A673 (cell line): ENCODE measurements at regions not wholly inside any gene's neighbourhood (a gene's known extent, or its start where the extent isn't known, plus 50 kb on each side); places are given as distances from the start of the nearest gene placed in this dataset.

Experiments used
- BruUV-seq: library from RNA; stranded (reverse); fragments of 400-500 nt; replicated peaks from 2 replicates; lab custom pipeline; 2021; lab: Mats Ljungman, UMichigan
- CTCF ChIA-PET: fragments of 300-600 bp; sonication (Branson Sonifier 250); formaldehyde crosslinking; loops from one replicate; lab custom pipeline; 2022; ENCODE audit warnings: antibody characterized with exemption; lab: Charles Lee
- POLR2A ChIA-PET: fragments of 300-600 bp; sonication (Branson Sonifier 250); formaldehyde crosslinking; loops from one replicate; lab custom pipeline; 2022; ENCODE audit warnings: antibody characterized with exemption; ENCODE audit not compliant: low non-redundant PET; lab: Charles Lee
- DNase-seq: peaks from one replicate; pipeline ENCODE4 v3.0.0-alpha.2; 2015; ENCODE audit warnings: low spot score
- H3K27ac ChIP-seq: fragments of 200-600 bp; sonication (generic); 2 replicates; pipeline ENCODE4 v1.5.1; 2016; ENCODE audit warnings: mixed run types, low read depth, mild to moderate bottlenecking, mixed read lengths, antibody characterized with exemption, low read length; ENCODE audit not compliant: poor library complexity, severe bottlenecking
- H3K27me3 ChIP-seq: fragments of 200-600 bp; sonication (generic); replicated peaks from 2 replicates; pipeline ENCODE4 v1.6.1; 2017; ENCODE audit warnings: mixed run types, low read depth, mild to moderate bottlenecking, mixed read lengths, antibody characterized with exemption, low read length; ENCODE audit not compliant: insufficient read depth, poor library complexity
- H3K36me3 ChIP-seq: fragments of 200-600 bp; sonication (generic); 2 replicates; pipeline ENCODE4 v1.6.1; 2016; ENCODE audit warnings: mixed run types, mild to moderate bottlenecking, mixed read lengths, antibody characterized with exemption, low read length; ENCODE audit not compliant: insufficient read depth, poor library complexity, severe bottlenecking
- H3K4me1 ChIP-seq: fragments of 200-600 bp; sonication (generic); 2 replicates; pipeline ENCODE4 v1.6.1; 2017; ENCODE audit warnings: mixed run types, mild to moderate bottlenecking, mixed read lengths, antibody characterized with exemption, low read length; ENCODE audit not compliant: insufficient read depth, poor library complexity, severe bottlenecking
- H3K4me3 ChIP-seq: fragments of 200-600 bp; sonication (generic); 2 replicates; pipeline ENCODE4 v1.5.1; 2016; ENCODE audit warnings: low read depth, mixed run types, mild to moderate bottlenecking, mixed read lengths, low read length; ENCODE audit not compliant: poor library complexity, severe bottlenecking
- H3K9me3 ChIP-seq: fragments of 200-600 bp; sonication (generic); 2 replicates; pipeline ENCODE4 v1.6.1; 2016; ENCODE audit warnings: mixed run types, low read depth, mild to moderate bottlenecking, mixed read lengths, antibody characterized with exemption, low read length; ENCODE audit not compliant: poor library complexity, severe bottlenecking
- CTCF ChIP-seq: fragments of 300-800, 200-600 bp; sonication (generic); conservative IDR thresholded peaks from 2 replicates; pipeline ENCODE4 v1.5.1; 2017; ENCODE audit warnings: low read depth, mild to moderate bottlenecking, antibody characterized with exemption, low read length, moderate library complexity, mixed read lengths
- EZH2 ChIP-seq: fragments of 200-600 bp; sonication (generic); IDR thresholded peaks from 2 replicates; pipeline ENCODE4 v1.6.1; 2017; ENCODE audit warnings: borderline replicate concordance, low read depth, mild to moderate bottlenecking, mixed read lengths, antibody characterized with exemption, low read length; ENCODE audit not compliant: poor library complexity, severe bottlenecking
- intact Hi-C: fragments of 100-400 bp; cut with micrococcal nuclease; formaldehyde crosslinking; loops from one replicate; pipeline ENCODE4 v1.10.0; 2022; ENCODE audit not compliant: unreplicated experiment

GRCh38 chr6:121880831-121881230 lies 445.4 kb downstream of the GJA1 start:
- Histone ChIP-seq H3K4me1 (peaks cover 4% of the 10 kb centered on the region), H3K9me3 (no peaks in the 10 kb centered on the region), H3K36me3 (no peaks in the 10 kb centered on the region), H3K4me3 (no peak overlapping the region), H3K27ac (no peak overlapping the region), H3K27me3 (no peaks in the 10 kb centered on the region)
- ChIA-PET POLR2A (no interaction called here), CTCF (no interaction called here)
- intact Hi-C loops = no loop called here
- no peak for DNase-seq
- no peak for TF ChIP-seq EZH2
- no peak for TF ChIP-seq CTCF
- no TSS peak for BruUV-seq

GRCh38 chr6:121881974-121882667 lies 446.7 kb downstream of the GJA1 start:
- POLR2A ChIA-PET = no interaction called here
- no TSS peak for BruUV-seq
- CTCF ChIA-PET = no interaction called here

GRCh38 chr6:121884091-121884490 lies 448.6 kb downstream of the GJA1 start:
- Histone ChIP-seq H3K27me3 (no peaks in the 10 kb centered on the region), H3K36me3 (no peaks in the 10 kb centered on the region), H3K4me1 (peaks cover 4% of the 10 kb centered on the region), H3K27ac (no peak overlapping the region), H3K9me3 (no peaks in the 10 kb centered on the region), H3K4me3 (no peak overlapping the region)
- DNase-seq = no peak
- TF ChIP-seq CTCF (no peak), EZH2 (no peak)
- BruUV-seq = no TSS peak
- intact Hi-C loops = no loop called here
- CTCF ChIA-PET = no interaction called here
- POLR2A ChIA-PET = interaction anchor here (0.6 kb wide), 1 partner anchor 35 kb away, joined by 4 read pairs; no protein-coding TSS in a partner anchor

More at GRCh38 chr6:121881974-121882667, 446.7 kb downstream of the GJA1 start:
- no peak for DNase-seq
- no peaks in the 10 kb centered on the region for H3K9me3 ChIP-seq
- no peaks in the 10 kb centered on the region for H3K36me3 ChIP-seq
- no peak overlapping the region for H3K4me3 ChIP-seq
- intact Hi-C loops = no loop called here
- H3K27me3 ChIP-seq = no peaks in the 10 kb centered on the region
- H3K4me1 ChIP-seq = peaks cover 4% of the 10 kb centered on the region
- no peak overlapping the region for H3K27ac ChIP-seq
- no peak for TF ChIP-seq CTCF
- no peak for TF ChIP-seq EZH2
